ENCODE measurements at regions not wholly inside any gene's neighbourhood (a gene's known extent, or its start where the extent isn't known, plus 50 kb on each side); places are given as distances from the start of the nearest gene placed in this dataset.

- Histone ChIP-seq H3K4me1 (ENCODE audit: insufficient read depth, low read length) (no peaks in the 10 kb centered on the region), H3K36me3 (ENCODE audit: insufficient read depth, low read depth, low read length) (no peaks in the 10 kb centered on the region), H3K9ac (ENCODE audit: low read depth, low read length) (no peak overlapping the region), H3K27me3 (ENCODE audit: insufficient read depth, low read length) (no peaks in the 10 kb centered on the region), H3K27ac (ENCODE audit: low read length) (no peak overlapping the region), H3K4me3 (ENCODE audit: low read length) (no peak overlapping the region), H3K9me3 (ENCODE audit: insufficient read depth, low read depth, low read length) (peaks cover 7% of the 10 kb centered on the region; the same call in 1 of the 2 replicates)
Measured at GRCh38 chr22:47927648-47928210, 1165.3 kb downstream of the TBC1D22A start.

GRCh38 chr22:47923011-47923427 is 1160.6 kb downstream of the TBC1D22A start:
- H3K4me1 ChIP-seq (ENCODE audit: insufficient read depth, low read length), result no peaks in the 10 kb centered on the region
- H3K27me3 ChIP-seq (ENCODE audit: insufficient read depth, low read length), result no peaks in the 10 kb centered on the region
- H3K36me3 ChIP-seq (ENCODE audit: insufficient read depth, low read depth, low read length), result no peaks in the 10 kb centered on the region
- no peak overlapping the region for H3K27ac ChIP-seq (ENCODE audit: low read length)
- H3K4me3 ChIP-seq (ENCODE audit: low read length), result no peak overlapping the region
- peaks cover 7% of the 10 kb centered on the region; the same call in 1 of the 2 replicates for H3K9me3 ChIP-seq (ENCODE audit: insufficient read depth, low read depth, low read length)
- H3K9ac ChIP-seq (ENCODE audit: low read depth, low read length), result no peak overlapping the region

- H3K27me3 ChIP-seq (ENCODE audit: insufficient read depth, low read length), result no peaks in the 10 kb centered on the region
- peaks cover 7% of the 10 kb centered on the region; the same call in 1 of the 2 replicates for H3K9me3 ChIP-seq (ENCODE audit: insufficient read depth, low read depth, low read length)
- H3K27ac ChIP-seq (ENCODE audit: low read length), result no peak overlapping the region
- H3K4me3 ChIP-seq (ENCODE audit: low read length), result no peak overlapping the region
- H3K9ac ChIP-seq (ENCODE audit: low read depth, low read length), result no peak overlapping the region
- H3K4me1 ChIP-seq (ENCODE audit: insufficient read depth, low read length), result no peaks in the 10 kb centered on the region
- no peaks in the 10 kb centered on the region for H3K36me3 ChIP-seq (ENCODE audit: insufficient read depth, low read depth, low read length)
Measured at GRCh38 chr22:47921906-47922305, 1159.5 kb downstream of the TBC1D22A start.

- H3K27me3 ChIP-seq (ENCODE audit: insufficient read depth, low read length), result no peaks in the 10 kb centered on the region
- no peaks in the 10 kb centered on the region for H3K4me1 ChIP-seq (ENCODE audit: insufficient read depth, low read length)
- no peak overlapping the region for H3K27ac ChIP-seq (ENCODE audit: low read length)
- no peak overlapping the region for H3K9ac ChIP-seq (ENCODE audit: low read depth, low read length)
- no peak overlapping the region for H3K4me3 ChIP-seq (ENCODE audit: low read length)
- H3K9me3 ChIP-seq (ENCODE audit: insufficient read depth, low read depth, low read length), result peaks cover 7% of the 10 kb centered on the region; the same call in 1 of the 2 replicates
- H3K36me3 ChIP-seq (ENCODE audit: insufficient read depth, low read depth, low read length), result no peaks in the 10 kb centered on the region
Measured at GRCh38 chr22:47920380-47920959, 1158.0 kb downstream of the TBC1D22A start.

GRCh38 chr22:47919893-47920292 is 1157.4 kb downstream of the TBC1D22A start:
- Histone ChIP-seq H3K4me3 (ENCODE audit: low read length) (no peak overlapping the region), H3K36me3 (ENCODE audit: insufficient read depth, low read depth, low read length) (no peaks in the 10 kb centered on the region), H3K27me3 (ENCODE audit: insufficient read depth, low read length) (no peaks in the 10 kb centered on the region), H3K9ac (ENCODE audit: low read depth, low read length) (no peak overlapping the region), H3K27ac (ENCODE audit: low read length) (no peak overlapping the region), H3K9me3 (ENCODE audit: insufficient read depth, low read depth, low read length) (peaks cover 7% of the 10 kb centered on the region; the same call in 1 of the 2 replicates), H3K4me1 (ENCODE audit: insufficient read depth, low read length) (no peaks in the 10 kb centered on the region)

GRCh38 chr22:47919001-47919441 is 1156.6 kb downstream of the TBC1D22A start:
- Histone ChIP-seq H3K9me3 (ENCODE audit: insufficient read depth, low read depth, low read length) (peaks cover 2% of the 10 kb centered on the region; the same call in 1 of the 2 replicates), H3K4me1 (ENCODE audit: insufficient read depth, low read length) (no peaks in the 10 kb centered on the region), H3K36me3 (ENCODE audit: insufficient read depth, low read depth, low read length) (no peaks in the 10 kb centered on the region), H3K27ac (ENCODE audit: low read length) (no peak overlapping the region), H3K9ac (ENCODE audit: low read depth, low read length) (no peak overlapping the region), H3K4me3 (ENCODE audit: low read length) (no peak overlapping the region), H3K27me3 (ENCODE audit: insufficient read depth, low read length) (no peaks in the 10 kb centered on the region)

- Histone ChIP-seq H3K9me3 (ENCODE audit: insufficient read depth, low read depth, low read length) (no peaks in the 10 kb centered on the region), H3K4me1 (ENCODE audit: insufficient read depth, low read length) (no peaks in the 10 kb centered on the region), H3K27me3 (ENCODE audit: insufficient read depth, low read length) (no peaks in the 10 kb centered on the region), H3K27ac (ENCODE audit: low read length) (no peak overlapping the region), H3K9ac (ENCODE audit: low read depth, low read length) (no peak overlapping the region), H3K4me3 (ENCODE audit: low read length) (no peak overlapping the region), H3K36me3 (ENCODE audit: insufficient read depth, low read depth, low read length) (no peaks in the 10 kb centered on the region)
Measured at GRCh38 chr22:47918276-47918921, 1155.9 kb downstream of the TBC1D22A start.

GRCh38 chr22:47914481-47915097 is 1152.1 kb downstream of the TBC1D22A start:
- Histone ChIP-seq H3K9ac (ENCODE audit: low read depth, low read length) (no peak overlapping the region), H3K4me1 (ENCODE audit: insufficient read depth, low read length) (no peaks in the 10 kb centered on the region), H3K27ac (ENCODE audit: low read length) (no peak overlapping the region), H3K4me3 (ENCODE audit: low read length) (no peak overlapping the region), H3K36me3 (ENCODE audit: insufficient read depth, low read depth, low read length) (no peaks in the 10 kb centered on the region), H3K9me3 (ENCODE audit: insufficient read depth, low read depth, low read length) (peaks cover 8% of the 10 kb centered on the region), H3K27me3 (ENCODE audit: insufficient read depth, low read length) (no peaks in the 10 kb centered on the region)

- H3K9ac ChIP-seq (ENCODE audit: low read depth, low read length), result no peak overlapping the region
- H3K27ac ChIP-seq (ENCODE audit: low read length), result no peak overlapping the region
- no peaks in the 10 kb centered on the region for H3K36me3 ChIP-seq (ENCODE audit: insufficient read depth, low read depth, low read length)
- no peak overlapping the region for H3K4me3 ChIP-seq (ENCODE audit: low read length)
- no peaks in the 10 kb centered on the region for H3K4me1 ChIP-seq (ENCODE audit: insufficient read depth, low read length)
- H3K9me3 ChIP-seq (ENCODE audit: insufficient read depth, low read depth, low read length), result peaks cover 20% of the 10 kb centered on the region
- H3K27me3 ChIP-seq (ENCODE audit: insufficient read depth, low read length), result no peaks in the 10 kb centered on the region
Measured at GRCh38 chr22:47902646-47903180, 1140.3 kb downstream of the TBC1D22A start.

- H3K27me3 ChIP-seq (ENCODE audit: insufficient read depth, low read length), result no peaks in the 10 kb centered on the region
- peaks cover 20% of the 10 kb centered on the region for H3K9me3 ChIP-seq (ENCODE audit: insufficient read depth, low read depth, low read length)
- H3K36me3 ChIP-seq (ENCODE audit: insufficient read depth, low read depth, low read length), result no peaks in the 10 kb centered on the region
- H3K27ac ChIP-seq (ENCODE audit: low read length), result no peak overlapping the region
- H3K4me3 ChIP-seq (ENCODE audit: low read length), result no peak overlapping the region
- H3K9ac ChIP-seq (ENCODE audit: low read depth, low read length), result no peak overlapping the region
- no peaks in the 10 kb centered on the region for H3K4me1 ChIP-seq (ENCODE audit: insufficient read depth, low read length)
Measured at GRCh38 chr22:47901911-47902310, 1139.5 kb downstream of the TBC1D22A start.

GRCh38 chr22:47899894-47900293 is 1137.4 kb downstream of the TBC1D22A start:
- Histone ChIP-seq H3K27me3 (ENCODE audit: insufficient read depth, low read length) (no peaks in the 10 kb centered on the region), H3K36me3 (ENCODE audit: insufficient read depth, low read depth, low read length) (no peaks in the 10 kb centered on the region), H3K4me1 (ENCODE audit: insufficient read depth, low read length) (no peaks in the 10 kb centered on the region), H3K9ac (ENCODE audit: low read depth, low read length) (no peak overlapping the region), H3K9me3 (ENCODE audit: insufficient read depth, low read depth, low read length) (peaks cover 14% of the 10 kb centered on the region), H3K27ac (ENCODE audit: low read length) (no peak overlapping the region), H3K4me3 (ENCODE audit: low read length) (no peak overlapping the region)

Measured in iPS-20b (cell line).